ENCODE measurements at regions not wholly inside any gene's neighbourhood (a gene's known extent, or its start where the extent isn't known, plus 50 kb on each side); places are given as distances from the start of the nearest gene placed in this dataset.

- no peak overlapping the region for H3K4me3 ChIP-seq (ENCODE audit: low read depth, low read length)
- no peaks in the 10 kb centered on the region for H3K27me3 ChIP-seq (ENCODE audit: control insufficient read depth, insufficient read depth, low read length)
- DNase-seq (ENCODE audit: low read depth), result no peak
- no peak for TF ChIP-seq CTCF (IDR thresholded peaks at IDR 0.05; ENCODE audit: insufficient read depth, low read length, poor library complexity, severe bottlenecking)
- no peaks in the 10 kb centered on the region for H3K36me3 ChIP-seq (ENCODE audit: control insufficient read depth, insufficient read depth, low read length)
These were observed 266.4 kb downstream of the MAFB start for GRCh38 chr20:40422656-40423055.

GRCh38 chr20:40416274-40416673, 272.8 kb downstream of the MAFB start:
- Histone ChIP-seq H3K36me3 (ENCODE audit: control insufficient read depth, insufficient read depth, low read length) (no peaks in the 10 kb centered on the region), H3K27me3 (ENCODE audit: control insufficient read depth, insufficient read depth, low read length) (no peaks in the 10 kb centered on the region), H3K4me3 (ENCODE audit: low read depth, low read length) (no peak overlapping the region)
- TF ChIP-seq CTCF (IDR thresholded peaks at IDR 0.05; ENCODE audit: insufficient read depth, low read length, poor library complexity, severe bottlenecking), result no peak
- no peak for DNase-seq (ENCODE audit: low read depth)

GRCh38 chr20:40414843-40415615, 274.0 kb downstream of the MAFB start:
- Histone ChIP-seq H3K36me3 (ENCODE audit: control insufficient read depth, insufficient read depth, low read length) (no peaks in the 10 kb centered on the region), H3K27me3 (ENCODE audit: control insufficient read depth, insufficient read depth, low read length) (no peaks in the 10 kb centered on the region), H3K4me3 (ENCODE audit: low read depth, low read length) (no peak overlapping the region)
- TF ChIP-seq CTCF (IDR thresholded peaks at IDR 0.05; ENCODE audit: insufficient read depth, low read length, poor library complexity, severe bottlenecking), result no peak
- no peak for DNase-seq (ENCODE audit: low read depth)

- Histone ChIP-seq H3K36me3 (ENCODE audit: control insufficient read depth, insufficient read depth, low read length) (no peaks in the 10 kb centered on the region), H3K27me3 (ENCODE audit: control insufficient read depth, insufficient read depth, low read length) (no peaks in the 10 kb centered on the region), H3K4me3 (ENCODE audit: low read depth, low read length) (no peak overlapping the region)
- TF ChIP-seq CTCF (IDR thresholded peaks at IDR 0.05; ENCODE audit: insufficient read depth, low read length, poor library complexity, severe bottlenecking), result no peak
- DNase-seq (ENCODE audit: low read depth), result no peak
These were observed 279.0 kb downstream of the MAFB start for GRCh38 chr20:40410028-40410427.

GRCh38 chr20:40397467-40397866, 291.6 kb downstream of the MAFB start:
- no peak for DNase-seq (ENCODE audit: low read depth)
- Histone ChIP-seq H3K36me3 (ENCODE audit: control insufficient read depth, insufficient read depth, low read length) (no peaks in the 10 kb centered on the region), H3K4me3 (ENCODE audit: low read depth, low read length) (no peak overlapping the region), H3K27me3 (ENCODE audit: control insufficient read depth, insufficient read depth, low read length) (no peaks in the 10 kb centered on the region)
- TF ChIP-seq CTCF (IDR thresholded peaks at IDR 0.05; ENCODE audit: insufficient read depth, low read length, poor library complexity, severe bottlenecking), result no peak

Data from kidney epithelial cell (primary cell).